Ureter (tissue), 1 donor: ENCODE measurements at regions not wholly inside any gene's neighbourhood (a gene's known extent, or its start where the extent isn't known, plus 50 kb on each side); places are given as distances from the start of the nearest gene placed in this dataset.
"Not testable (repeated sequence)": the region's sequence is repeated elsewhere in the genome, so short reads cannot be mapped to it uniquely, and the experiment has no call there.

Experiments
- DNase-seq: peaks from one replicate; pipeline ENCODE4 v3.0.0-alpha.2; 2020; ENCODE audit warnings: low spot score
- donor health status: DM: yes; HTN: yes; CAD: no.

DNA sequence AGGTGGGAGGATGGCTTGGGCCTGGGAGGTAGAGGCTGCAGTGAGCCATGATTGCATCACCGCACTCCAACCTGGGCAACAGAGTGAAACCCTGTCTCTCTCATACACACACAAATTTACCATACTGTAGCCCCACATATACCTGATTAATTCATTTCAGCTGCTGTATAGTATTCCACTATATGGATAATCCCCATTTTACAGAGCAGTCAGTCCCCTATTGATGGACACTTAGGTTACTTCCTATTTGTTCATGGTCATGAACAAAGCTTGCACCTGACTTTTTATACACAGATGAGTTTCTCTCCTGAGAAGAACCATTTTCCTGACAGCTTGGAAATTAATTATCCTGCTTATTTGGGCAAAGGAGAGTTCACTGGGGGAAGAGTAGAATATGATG, 59.2 kb downstream of the EMX2 start:
- no peak for DNase-seq

GRCh38 chr10:117603081-117603480, 60.5 kb downstream of the EMX2 start:
- no peak for DNase-seq

DNA sequence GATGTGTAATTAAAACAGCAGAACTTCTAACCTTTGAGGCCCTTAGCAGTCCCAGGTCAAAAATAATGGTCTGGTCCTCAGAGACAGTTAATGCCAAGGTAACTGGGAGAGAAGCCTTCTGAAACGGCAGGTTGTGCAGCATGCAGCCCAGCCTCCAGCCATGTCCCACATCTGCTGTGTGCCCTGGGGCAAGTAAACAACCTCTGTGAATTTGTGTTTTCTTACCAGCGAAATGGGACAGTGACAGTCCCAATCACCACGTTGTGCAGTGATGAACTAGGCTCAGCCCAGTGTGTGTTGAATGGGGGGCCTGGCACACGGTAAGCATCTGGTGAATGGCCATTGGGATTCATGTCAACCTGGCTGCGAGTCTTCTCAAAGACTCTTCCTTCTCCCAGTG, 61.2 kb downstream of the EMX2 start:
- no peak for DNase-seq

DNA sequence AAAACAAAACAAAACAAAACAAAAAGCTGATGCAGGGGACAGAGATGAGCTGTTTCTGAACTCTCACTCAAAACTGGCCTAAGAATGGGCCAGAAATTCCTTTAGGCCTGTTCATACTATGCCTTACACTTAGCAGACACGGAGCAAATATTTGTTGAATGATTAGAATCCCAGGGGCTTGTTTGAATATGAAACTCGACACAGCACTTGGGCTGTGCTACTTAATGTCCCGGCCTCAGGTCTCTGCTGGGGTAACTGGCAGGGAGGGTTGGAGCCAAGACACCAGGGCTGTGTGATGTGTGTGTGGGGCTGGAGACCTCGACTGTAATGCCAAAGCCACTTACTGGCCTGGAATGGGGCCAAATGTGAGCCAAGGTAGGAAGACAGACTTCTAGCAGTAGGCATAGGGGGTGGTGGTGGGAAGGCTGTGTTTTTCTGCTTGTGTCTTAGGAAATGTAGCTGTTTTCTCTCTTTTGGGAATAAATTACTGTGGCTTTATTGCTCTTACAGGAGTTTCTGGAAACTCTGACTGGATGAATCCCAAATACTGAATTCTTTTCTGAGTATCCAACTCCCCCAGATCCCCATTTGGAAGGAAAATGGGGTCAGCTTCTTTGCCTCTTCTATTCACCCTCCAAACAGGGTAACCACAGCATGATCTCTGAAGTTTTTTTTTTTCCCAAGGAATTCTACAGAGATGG, 66.7 kb downstream of the EMX2 start:
- DNase-seq = no peak

GRCh38 chr10:117609796-117610170, 67.2 kb downstream of the EMX2 start:
- DNase-seq = no peak

- no peak for DNase-seq
These were observed 67.8 kb downstream of the EMX2 start for GRCh38 chr10:117610321-117610720.

DNA sequence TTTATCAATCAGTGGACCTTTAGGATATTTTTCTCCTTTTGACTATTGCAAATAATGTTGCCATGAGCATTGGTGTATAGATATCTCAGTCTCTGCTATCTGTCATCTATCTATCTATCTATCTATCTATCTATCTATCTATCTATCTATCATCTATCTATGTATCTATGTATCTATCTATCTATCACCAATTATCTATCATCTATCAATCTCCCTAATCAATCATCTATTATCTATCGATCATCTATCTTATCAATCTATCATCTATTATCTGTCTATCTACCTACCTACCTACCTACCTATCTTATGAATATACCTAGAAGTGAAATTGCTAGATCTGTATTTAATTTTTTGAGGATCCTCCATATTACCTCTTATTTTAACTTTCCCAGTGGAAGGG, 69.6 kb downstream of the EMX2 start:
- DNase-seq = no peak

DNA sequence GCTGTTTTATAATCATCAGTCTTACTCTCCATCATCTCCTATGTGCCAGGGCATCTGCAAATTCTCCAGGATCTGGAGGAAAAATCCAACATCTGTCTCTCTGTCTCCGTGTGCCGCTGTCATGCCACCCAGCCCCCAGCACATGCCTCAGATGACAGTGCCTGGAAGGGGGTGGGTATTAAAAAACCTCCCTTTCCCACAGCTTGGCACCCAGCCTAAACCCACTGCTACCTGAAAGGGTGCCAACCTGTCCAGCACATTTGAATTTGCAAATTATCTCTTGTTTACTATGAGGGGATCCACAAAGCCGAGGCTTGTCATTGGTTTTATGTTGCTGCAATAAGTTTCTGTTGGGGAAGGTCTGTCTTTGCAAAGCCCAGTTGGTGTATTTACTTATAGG, 73.1 kb downstream of the EMX2 start:
- DNase-seq = peak; percentile 35

GRCh38 chr10:117616179-117616578, 73.6 kb downstream of the EMX2 start:
- DNase-seq = no peak

GRCh38 chr10:117617086-117617485, 74.5 kb downstream of the EMX2 start:
- DNase-seq = peak; percentile 34

- DNase-seq = peak; percentile 29
These were observed 75.1 kb downstream of the EMX2 start for GRCh38 chr10:117617659-117618058.

DNA sequence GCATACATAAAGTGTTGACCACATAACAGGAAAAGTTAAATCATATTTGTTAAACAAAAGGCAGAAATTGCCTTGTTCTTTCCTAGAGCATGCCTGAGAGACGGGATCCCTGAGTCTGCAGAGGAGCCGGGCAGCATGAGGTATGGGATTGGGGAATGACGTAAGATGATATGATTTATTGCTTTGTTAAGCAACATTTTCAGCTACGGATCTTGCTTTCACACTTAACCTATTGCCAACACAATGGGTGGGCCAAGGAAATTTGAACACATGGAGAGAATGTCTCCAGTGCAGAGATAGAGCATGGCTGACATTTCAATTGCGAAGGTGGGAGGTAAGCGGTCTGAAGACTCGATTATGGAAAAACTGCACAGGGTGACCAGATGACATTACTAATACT, 76.7 kb downstream of the EMX2 start:
- DNase-seq = peak; percentile 29

DNA sequence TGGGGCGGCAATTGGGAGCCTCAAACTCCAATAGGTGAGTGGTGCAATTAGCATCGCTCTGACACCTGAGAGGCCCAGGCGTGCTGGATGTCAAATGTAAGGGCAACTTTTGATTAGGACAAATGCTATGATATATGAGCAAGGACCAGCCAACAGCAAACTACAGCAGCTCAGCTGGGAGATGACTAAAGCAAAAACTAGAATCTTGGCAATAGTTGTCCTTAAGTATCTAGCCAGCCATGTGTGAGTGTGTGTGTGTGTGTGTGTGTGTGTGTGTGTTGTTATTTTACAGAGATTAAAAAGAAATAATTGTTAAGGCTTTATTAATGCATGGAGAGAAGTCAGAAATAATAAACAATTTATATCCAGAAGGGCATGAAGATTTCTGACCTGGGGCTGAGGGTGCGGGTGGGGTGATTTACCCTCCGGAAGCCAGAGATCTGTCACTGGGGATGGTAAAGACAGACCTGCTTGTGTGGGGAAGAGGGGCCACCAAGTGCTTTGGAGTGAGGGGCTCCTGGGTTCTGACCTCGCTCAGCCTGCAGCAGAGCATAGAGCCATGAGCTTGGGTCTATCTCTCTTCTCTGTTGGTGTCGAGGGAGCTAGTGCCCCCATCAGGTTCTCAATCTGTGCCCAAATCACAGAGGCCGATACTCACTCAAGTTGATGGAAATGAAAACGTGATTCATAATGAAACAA, 77.3 kb downstream of the EMX2 start:
- DNase-seq = peak; percentile 20

DNA sequence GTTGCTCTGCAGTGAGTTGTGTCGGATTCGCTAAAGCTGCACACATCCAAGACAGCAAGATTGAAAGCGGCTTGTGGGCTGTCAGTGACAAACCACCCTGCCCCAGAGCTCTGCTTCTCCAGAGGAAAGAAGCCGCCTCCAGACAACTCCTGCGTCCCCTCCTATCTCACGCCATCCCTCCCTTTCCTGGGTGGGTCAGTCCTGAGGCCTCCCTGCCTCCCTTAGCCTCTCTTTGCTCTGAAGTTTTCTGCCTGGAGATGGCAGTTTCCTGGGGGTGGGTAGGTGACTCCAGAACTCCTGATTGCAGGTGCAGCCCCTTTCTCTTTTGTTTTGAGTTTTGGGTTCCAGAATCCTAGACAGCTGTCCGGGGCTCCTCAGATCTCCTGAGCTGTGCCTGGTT, 78.7 kb downstream of the EMX2 start:
- DNase-seq = peak; percentile 26

- DNase-seq = peak; percentile 30
These were observed 79.4 kb downstream of the EMX2 start for GRCh38 chr10:117621795-117622420.

DNA sequence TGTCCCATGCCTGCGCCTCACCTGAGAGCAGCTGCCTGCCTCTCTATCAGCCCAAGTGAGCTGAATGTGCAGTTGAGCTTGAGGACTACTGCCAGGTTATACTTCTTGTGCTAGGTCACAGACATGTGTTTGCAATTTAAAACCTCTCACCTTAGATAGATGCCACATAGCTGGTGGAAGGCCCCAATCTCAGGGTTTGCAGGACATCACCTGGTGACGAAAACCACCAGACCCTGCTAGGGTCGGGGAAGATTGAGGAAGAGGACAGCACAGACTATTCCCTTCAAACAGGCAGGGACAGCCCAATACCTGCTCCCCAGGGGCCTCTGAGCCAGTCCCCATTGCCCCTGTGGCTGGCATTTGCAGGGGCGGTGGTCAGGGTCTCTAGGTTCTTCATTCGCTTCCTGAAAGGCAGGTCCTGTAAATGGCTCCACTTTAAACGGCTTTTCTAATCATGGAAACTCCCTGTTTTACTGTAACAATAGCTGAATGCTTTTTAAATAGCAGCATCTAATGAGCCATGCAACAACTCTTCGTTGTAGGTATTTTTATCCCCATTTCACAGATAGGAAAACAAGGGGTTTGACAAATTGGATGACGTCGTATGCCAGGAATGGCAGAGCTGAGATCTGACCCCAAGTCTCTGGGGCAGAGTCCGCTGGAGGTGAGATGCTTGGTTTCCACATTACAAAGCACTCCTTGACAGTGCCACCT, 80.1 kb downstream of the EMX2 start:
- peak; percentile 27 for DNase-seq

DNA sequence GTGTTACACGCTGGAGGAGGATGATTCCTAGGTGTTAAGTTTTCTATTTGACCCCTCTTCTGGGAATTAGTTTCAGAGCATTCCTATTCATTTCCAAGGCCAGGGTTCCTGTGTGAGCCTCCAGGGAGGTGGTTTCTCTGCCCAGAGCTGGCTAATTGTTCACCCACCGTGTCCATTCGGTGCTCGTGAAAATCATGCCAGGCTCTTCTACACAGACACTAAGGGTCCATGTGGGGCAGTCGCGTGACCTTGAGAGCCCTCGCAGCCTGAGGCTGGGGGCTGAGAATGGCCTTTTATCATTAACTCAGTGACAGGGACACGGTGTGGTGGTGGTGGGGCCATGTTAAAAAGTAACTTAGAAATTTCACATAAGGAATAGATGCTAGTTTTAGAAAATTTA, 83.7 kb downstream of the EMX2 start:
- DNase-seq = peak; percentile 26

DNA sequence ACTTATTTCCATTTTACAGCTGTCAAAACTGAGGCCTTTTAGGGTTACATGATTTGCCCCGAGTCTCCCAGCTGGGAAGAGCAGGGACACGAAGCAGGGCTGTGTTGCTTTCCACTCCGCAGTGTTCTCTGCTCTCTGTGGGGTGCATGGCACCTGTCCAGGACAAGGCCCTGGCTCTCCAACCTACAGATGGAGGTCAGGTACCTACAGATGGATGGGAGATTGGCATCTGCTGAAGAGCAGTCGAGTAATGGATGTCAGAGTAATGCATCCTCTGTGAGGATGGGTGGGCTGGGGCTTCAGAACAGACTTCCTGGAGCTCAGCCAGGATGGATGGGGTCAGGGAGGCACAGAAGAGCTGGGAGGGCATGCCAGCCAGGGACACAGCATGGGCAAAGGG, 85.0 kb downstream of the EMX2 start:
- DNase-seq = peak; percentile 10

- not testable (repeated sequence) for DNase-seq
These were observed 87.2 kb downstream of the EMX2 start for GRCh38 chr10:117629717-117630116.

DNA sequence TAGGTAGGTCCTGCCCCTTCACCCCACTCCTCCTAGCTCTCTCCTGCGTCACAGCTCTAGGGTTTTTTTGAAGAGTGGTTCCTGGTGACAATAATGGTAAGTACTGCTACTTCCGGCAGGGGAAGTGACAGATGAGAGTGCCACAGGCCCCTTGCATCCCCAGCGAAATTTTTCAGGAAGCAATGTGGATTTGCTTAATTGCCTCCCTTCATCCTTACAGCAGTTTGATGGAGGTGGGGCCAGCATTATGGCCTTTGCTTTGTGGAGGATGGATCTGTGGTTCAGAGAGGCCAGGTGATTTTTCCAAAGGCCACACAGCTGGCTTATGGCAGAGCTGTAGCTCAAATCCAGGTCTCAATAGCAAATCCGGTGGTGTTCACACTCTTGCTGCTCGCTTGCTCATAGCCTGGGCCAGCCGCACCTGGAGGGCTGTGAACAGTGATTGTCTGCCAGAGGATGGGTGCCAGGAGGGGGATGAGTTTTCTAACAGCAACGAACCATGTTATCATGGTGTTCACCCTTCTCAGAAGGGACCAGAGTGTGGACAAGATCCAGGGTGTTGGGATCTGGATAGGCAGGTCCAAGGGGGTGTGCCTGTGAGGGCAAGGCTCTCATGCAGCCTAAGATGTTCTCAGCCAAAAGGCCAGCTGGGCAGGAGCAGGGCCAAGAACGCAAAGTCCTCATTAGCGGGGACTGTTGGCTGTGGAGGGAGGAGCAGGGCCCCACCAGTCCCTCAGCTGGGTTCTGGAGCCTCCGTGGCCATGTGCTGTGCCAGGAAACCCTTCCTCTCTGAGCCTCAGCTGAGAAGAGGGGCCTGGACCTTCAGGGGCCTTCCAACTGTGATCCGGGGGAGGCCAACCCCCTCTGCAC, 89.0 kb downstream of the EMX2 start:
- DNase-seq = peak; percentile 34

DNA sequence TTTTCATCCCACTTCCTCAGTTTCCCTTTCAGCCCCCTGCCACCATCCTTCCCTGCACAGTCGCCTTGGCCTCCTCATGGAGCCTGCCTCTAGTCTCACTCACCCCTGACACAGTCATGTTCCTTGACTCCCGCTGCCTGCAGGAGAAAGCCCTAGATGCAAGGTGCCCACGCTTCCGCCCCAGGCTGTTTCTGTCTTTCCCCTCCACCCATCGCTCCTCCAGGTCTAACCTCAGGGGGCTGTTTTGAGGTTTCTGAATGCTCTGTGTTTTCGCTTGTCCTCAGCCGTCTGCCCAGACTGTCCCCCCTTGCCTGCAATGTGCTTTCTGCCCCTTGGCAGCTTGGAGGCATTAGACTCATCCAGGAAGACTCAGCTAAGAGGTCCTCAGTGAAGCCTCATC, 89.9 kb downstream of the EMX2 start:
- DNase-seq = peak; percentile 29

- peak; percentile 15 for DNase-seq
These were observed 93.3 kb downstream of the EMX2 start for GRCh38 chr10:117635826-117636225.
